ENCODE measurements at regions not wholly inside any gene's neighbourhood (a gene's known extent, or its start where the extent isn't known, plus 50 kb on each side); places are given as distances from the start of the nearest gene placed in this dataset.
"Not testable (repeated sequence)": the region's sequence is repeated elsewhere in the genome, so short reads cannot be mapped to it uniquely, and the experiment has no call there.

DNA sequence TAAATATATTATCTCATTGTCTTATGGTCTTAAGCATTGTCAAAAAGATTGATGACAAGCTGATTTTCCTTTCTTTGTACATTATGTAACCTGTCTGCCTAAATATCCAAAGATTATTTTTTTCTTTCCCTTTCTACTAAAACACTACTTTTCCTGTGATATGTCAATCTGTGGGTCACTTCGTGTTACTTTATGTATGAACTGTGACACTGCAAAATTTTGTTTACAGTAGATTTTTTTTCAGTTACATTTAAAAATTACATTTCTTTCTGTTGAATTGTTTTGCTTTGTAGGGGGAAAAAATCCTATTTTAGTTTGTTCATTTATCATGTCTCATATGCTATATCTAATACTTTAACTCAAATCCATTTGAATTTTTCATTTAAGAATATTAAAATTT lies 392.3 kb upstream of the ATXN7L3B start:
- Histone ChIP-seq H3K4me1 (ENCODE audit: insufficient read depth) (no peaks in the 10 kb centered on the region), H3K4me3 (ENCODE audit: low read depth, low read length) (no peak overlapping the region), H3K27ac (ENCODE audit: low read depth) (no peak overlapping the region), H3K36me3 (ENCODE audit: insufficient read depth) (no peaks in the 10 kb centered on the region)
- WGBS: 71% methylated on average over 1 of the region's 1 CpG
- no peak for DNase-seq (ENCODE audit: extremely low spot score)

DNA sequence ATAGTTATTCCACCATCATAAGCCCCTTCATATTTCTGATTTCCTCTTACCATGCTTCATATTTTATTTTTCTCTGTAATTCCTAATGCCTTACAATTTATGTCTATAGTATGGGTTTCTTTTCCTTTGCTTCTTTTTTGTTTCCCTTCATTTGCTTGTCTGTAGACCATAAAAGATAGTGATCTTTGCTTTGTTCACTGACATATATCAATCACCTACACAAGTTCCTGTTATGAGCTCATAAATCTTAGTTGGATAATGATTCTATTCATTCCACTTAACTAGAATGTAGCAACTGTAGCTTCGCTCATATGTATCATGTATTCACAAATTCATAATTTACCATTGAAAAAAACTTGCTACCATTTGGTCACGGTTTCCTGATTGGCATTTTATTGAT lies 388.8 kb upstream of the ATXN7L3B start:
- H3K27ac ChIP-seq (ENCODE audit: low read depth): no peak overlapping the region
- H3K4me1 ChIP-seq (ENCODE audit: insufficient read depth): no peaks in the 10 kb centered on the region
- H3K36me3 ChIP-seq (ENCODE audit: insufficient read depth): no peaks in the 10 kb centered on the region
- 69% methylated on average over 2 of the region's 2 CpGs for WGBS
- no peak overlapping the region for H3K4me3 ChIP-seq (ENCODE audit: low read depth, low read length)
- no peak for DNase-seq (ENCODE audit: extremely low spot score)

DNA sequence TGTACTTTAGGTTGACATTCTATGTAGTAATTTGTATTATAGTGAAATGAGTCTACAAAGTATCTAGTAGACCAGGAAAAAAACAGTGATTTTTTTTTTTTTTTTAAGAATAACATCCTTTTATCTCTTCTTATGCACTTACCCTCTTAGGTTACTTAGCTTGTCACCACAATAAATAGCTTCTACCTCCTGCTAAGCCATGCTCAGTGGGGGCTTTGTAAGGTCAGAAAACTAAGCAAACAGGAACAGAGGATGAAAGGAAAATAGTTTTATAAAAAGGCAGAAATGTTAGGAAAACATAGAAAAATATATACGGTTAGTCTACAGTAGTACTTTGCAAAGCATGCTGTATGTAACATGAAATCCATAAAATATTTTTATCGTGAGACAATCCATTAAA lies 385.3 kb upstream of the ATXN7L3B start:
- Histone ChIP-seq H3K4me3 (ENCODE audit: low read depth, low read length) (no peak overlapping the region), H3K36me3 (ENCODE audit: insufficient read depth) (no peaks in the 10 kb centered on the region), H3K27ac (ENCODE audit: low read depth) (no peak overlapping the region), H3K4me1 (ENCODE audit: insufficient read depth) (no peaks in the 10 kb centered on the region)
- DNase-seq (ENCODE audit: extremely low spot score): no peak
- 66% methylated on average over 2 of the region's 2 CpGs for WGBS

DNA sequence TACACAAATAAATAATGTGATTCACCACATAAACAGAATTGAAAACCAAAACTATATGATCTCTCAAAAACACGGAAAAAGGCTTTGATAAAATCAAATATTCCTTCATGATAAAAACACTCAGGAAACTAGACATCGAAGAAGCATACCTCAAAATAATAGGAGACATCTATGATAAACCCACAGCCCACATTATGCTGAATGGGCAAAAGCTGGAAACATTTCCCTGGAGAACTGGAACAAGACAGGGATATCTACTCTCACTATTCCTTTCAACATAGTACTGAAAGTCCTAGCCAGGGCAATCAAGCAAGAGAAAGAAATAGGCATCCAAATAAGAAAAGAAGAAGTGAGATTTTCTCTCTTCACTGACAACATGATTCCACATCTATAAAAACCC lies 371.5 kb upstream of the ATXN7L3B start:
- no peak for DNase-seq (ENCODE audit: extremely low spot score)
- H3K4me1 ChIP-seq (ENCODE audit: insufficient read depth): no peaks in the 10 kb centered on the region
- H3K4me3 ChIP-seq (ENCODE audit: low read depth, low read length): no peak overlapping the region
- WGBS: 89% methylated on average over 2 of the region's 2 CpGs
- H3K27ac ChIP-seq (ENCODE audit: low read depth): no peak overlapping the region
- H3K36me3 ChIP-seq (ENCODE audit: insufficient read depth): no peaks in the 10 kb centered on the region

DNA sequence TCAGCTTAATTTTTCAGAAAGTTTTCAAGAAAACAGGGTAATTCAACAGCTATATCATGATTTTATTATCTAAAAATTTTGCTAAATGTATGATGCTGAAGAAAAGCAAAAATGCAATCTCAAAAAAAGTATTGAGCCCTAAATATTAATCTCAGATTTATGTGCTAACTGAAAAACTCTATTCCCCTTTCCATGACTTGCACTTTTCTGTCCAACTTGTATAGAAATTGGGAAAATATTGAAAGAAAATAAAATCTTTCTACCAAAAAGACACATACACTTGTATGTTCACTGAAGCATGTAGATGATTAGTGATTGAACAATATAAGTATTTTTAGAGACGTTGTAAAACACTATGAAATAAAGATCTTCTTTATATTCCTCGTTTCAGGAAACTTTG lies 368.0 kb upstream of the ATXN7L3B start:
- no peak overlapping the region for H3K27ac ChIP-seq (ENCODE audit: low read depth)
- no peak for DNase-seq (ENCODE audit: extremely low spot score)
- no peaks in the 10 kb centered on the region for H3K36me3 ChIP-seq (ENCODE audit: insufficient read depth)
- no peak overlapping the region for H3K4me3 ChIP-seq (ENCODE audit: low read depth, low read length)
- WGBS: 52% methylated on average over 2 of the region's 2 CpGs
- no peaks in the 10 kb centered on the region for H3K4me1 ChIP-seq (ENCODE audit: insufficient read depth)

DNA sequence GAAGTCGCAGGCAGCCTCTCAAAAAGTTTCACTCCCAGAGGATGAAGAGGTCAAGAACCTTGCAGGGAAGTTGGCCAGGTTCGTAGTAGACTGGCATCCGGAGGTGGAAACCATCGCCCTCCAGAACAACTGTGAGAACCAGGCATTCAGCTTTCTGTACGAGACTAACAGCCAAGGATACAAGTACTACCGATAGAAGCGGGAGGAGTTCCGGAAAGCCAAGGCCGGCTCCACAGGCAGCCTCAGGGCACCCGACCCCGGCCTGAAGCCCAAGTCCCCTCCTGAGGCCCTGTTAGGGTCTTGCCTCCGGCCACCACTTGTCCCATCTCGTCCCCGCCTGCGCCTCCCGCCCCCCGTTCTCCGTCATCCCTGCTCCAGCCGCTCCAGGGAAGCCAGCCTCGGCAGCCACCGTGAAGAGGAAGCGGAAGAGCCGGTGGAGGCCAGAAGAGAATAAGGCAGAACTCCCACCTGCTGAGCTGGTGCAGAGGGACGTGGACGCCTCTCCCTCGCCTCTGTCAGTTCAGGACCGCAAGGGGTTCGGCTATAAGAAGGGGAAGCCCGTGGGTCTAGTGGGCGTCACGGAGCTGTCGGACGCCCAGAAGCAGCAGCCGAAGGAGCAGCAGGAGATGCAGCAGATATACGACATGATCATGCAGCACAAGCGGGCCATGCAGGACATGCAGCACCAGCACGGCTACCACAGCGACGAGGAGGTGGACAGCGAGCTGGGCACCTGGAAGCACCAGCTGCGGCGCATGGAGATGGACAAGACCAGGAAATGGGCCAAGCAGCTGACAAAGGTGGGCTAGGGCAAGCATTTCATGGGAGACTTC lies 366.8 kb upstream of the ATXN7L3B start:
- H3K36me3 ChIP-seq (ENCODE audit: insufficient read depth): no peaks in the 10 kb centered on the region
- 94% methylated on average over 42 of the region's 42 CpGs for WGBS
- no peaks in the 10 kb centered on the region for H3K4me1 ChIP-seq (ENCODE audit: insufficient read depth)
- H3K27ac ChIP-seq (ENCODE audit: low read depth): no peak overlapping the region
- H3K4me3 ChIP-seq (ENCODE audit: low read depth, low read length): no peak overlapping the region
- DNase-seq (ENCODE audit: extremely low spot score): no peak

DNA sequence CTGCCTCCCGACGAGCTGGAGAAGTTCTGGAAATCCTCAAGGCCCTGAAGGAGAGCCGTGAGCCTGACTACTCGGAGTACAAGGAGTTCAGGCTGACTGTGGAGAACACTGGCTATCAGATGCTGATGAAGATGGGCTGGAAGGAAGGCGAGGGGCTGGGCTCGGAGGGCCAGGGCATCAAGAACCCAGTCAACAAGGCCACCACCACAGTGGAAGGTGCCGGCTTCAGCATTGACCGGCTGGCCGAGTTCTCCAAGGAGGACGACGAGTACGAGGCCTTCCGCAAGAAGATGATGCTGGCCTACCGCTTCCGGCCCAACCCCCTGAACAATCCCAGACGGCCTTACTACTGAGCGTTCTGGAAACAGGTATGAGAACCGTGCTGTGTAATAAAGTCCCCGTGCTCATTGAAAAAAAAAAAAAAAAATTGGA lies 366.1 kb upstream of the ATXN7L3B start:
- Histone ChIP-seq H3K36me3 (ENCODE audit: insufficient read depth) (no peaks in the 10 kb centered on the region), H3K27ac (ENCODE audit: low read depth) (no peak overlapping the region), H3K4me1 (ENCODE audit: insufficient read depth) (no peaks in the 10 kb centered on the region), H3K4me3 (ENCODE audit: low read depth, low read length) (no peak overlapping the region)
- DNase-seq (ENCODE audit: extremely low spot score): no peak
- WGBS: 94% methylated on average over 19 of the region's 19 CpGs

DNA sequence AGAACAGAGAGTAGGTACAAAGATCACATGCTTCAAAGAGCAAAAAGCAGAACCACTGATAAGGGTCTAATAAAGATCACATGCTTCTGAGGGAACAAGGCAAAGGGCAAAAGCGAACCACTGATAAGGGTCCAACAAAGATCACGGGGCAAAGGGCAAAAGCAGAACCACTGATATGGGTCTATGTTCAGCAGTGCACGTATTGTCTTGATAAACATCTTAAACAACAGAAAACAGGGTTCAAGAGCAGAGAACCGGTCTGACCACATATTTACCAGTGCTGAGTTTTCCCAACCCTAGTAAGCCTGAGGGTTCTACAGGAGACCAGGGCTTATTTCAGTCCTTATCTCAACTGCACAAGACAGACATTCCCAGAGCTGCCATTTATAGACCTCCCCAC lies 362.7 kb upstream of the ATXN7L3B start:
- not testable (repeated sequence) for DNase-seq (ENCODE audit: extremely low spot score); H3K36me3 ChIP-seq (ENCODE audit: insufficient read depth); H3K27ac ChIP-seq (ENCODE audit: low read depth); H3K4me3 ChIP-seq (ENCODE audit: low read depth, low read length); H3K4me1 ChIP-seq (ENCODE audit: insufficient read depth)
- 79% methylated on average over 4 of the region's 4 CpGs for WGBS

DNA sequence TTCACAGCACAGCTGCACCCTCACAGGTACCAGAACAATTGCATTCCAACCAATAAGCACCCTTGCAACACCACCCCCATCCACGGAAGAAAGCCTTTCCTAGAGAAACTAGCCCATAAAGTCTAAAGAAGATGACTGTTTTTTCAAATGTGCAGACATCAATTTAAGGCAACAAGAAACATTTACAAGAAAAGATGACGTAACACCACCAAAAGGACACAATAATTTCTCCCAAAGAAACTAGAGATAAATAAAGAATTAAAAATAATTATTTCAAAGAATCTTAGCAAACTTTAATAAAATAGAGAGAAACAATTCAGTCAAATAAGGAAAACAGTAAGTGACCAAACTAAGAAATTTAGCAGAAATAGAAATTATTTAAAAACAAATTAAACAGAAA lies 352.3 kb upstream of the ATXN7L3B start:
- WGBS: 58% methylated on average over 2 of the region's 2 CpGs
- Histone ChIP-seq H3K27ac (ENCODE audit: low read depth) (no peak overlapping the region), H3K4me1 (ENCODE audit: insufficient read depth) (no peaks in the 10 kb centered on the region), H3K36me3 (ENCODE audit: insufficient read depth) (no peaks in the 10 kb centered on the region), H3K4me3 (ENCODE audit: low read depth, low read length) (no peak overlapping the region)
- no peak for DNase-seq (ENCODE audit: extremely low spot score)

DNA sequence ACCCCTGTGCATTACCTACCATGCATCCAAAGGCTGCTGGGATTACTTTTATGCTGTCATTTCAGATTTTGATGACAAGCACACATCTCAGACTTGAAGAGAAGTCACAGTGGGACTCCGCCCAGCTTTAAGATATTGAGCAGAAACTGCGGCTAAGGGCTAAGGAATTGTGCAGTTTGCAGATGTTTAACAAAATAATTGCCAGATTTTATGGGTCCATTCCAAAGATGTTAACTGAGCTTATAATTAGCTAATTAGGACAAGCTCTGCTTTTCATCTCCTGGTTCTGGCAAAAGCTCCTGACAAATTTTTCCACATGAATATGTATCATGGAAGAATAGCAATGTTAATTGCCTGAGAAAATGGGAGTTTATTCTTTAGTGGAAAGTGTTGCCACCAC lies 344.4 kb upstream of the ATXN7L3B start:
- 85% methylated on average over 2 of the region's 2 CpGs for WGBS
- Histone ChIP-seq H3K27ac (ENCODE audit: low read depth) (no peak overlapping the region), H3K36me3 (ENCODE audit: insufficient read depth) (no peaks in the 10 kb centered on the region), H3K4me3 (ENCODE audit: low read depth, low read length) (no peak overlapping the region), H3K4me1 (ENCODE audit: insufficient read depth) (no peaks in the 10 kb centered on the region)
- DNase-seq (ENCODE audit: extremely low spot score): no peak

DNA sequence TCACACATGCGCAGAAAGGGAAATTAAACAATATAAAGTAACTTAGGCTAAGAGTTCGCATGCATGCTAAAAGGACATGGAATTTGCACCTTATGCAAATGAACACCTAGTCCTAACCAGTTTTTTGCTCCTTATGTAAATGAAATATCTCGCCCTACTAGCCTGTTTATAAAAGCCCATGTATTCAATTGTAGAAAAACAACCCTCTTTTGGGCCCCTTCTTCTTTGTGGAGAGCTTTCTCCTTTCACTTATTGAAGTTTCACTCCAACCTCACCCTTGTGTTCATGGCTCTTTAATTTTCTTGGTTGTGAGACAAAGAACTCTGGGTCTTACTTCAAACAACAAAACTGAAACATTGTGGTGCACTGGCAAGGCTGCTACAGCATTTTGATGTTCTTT lies 333.4 kb upstream of the ATXN7L3B start:
- WGBS: 73% methylated on average over 3 of the region's 3 CpGs
- H3K36me3 ChIP-seq (ENCODE audit: insufficient read depth): no peaks in the 10 kb centered on the region

DNA sequence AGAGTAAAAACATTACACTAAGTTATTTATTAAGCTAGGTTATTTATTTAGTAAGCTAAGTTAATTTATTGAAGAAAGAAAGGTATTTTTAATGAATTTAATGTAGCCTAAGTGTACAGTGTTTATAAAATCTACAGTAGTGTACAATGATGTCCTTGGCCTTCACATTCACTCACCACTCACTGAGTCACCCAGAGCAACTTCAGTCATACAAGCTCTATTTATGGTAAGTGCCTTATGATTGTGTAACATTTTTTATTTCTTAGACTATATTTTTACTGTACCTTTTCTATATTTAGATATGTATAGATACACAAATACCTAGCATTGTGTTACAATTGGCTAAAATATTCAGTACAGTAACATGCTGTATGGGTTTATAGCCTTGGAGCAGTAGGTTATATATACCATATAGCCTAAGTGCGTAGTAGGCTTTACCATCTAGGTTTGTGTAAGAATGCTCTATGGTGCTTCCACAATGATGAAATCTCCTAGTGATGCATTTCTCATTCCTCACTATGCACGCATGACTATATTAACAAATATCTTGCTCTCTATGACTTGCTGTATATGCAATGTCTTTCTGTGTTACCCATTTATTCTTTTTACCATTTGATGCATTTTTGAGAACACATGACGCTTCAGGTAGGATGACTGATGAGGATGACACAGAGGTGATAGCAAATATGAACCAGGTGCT lies 309.6 kb upstream of the ATXN7L3B start:
- no peak for DNase-seq (ENCODE audit: extremely low spot score)
- Histone ChIP-seq H3K36me3 (ENCODE audit: insufficient read depth) (no peaks in the 10 kb centered on the region), H3K27ac (ENCODE audit: low read depth) (no peak overlapping the region), H3K4me3 (ENCODE audit: low read depth, low read length) (no peak overlapping the region), H3K4me1 (ENCODE audit: insufficient read depth) (no peaks in the 10 kb centered on the region)
- 87% methylated on average over 3 of the region's 3 CpGs for WGBS

More for the DNA sequence above, 333.4 kb upstream of the ATXN7L3B start:
- Histone ChIP-seq H3K4me1 (ENCODE audit: insufficient read depth) (no peaks in the 10 kb centered on the region), H3K27ac (ENCODE audit: low read depth) (no peak overlapping the region), H3K4me3 (ENCODE audit: low read depth, low read length) (no peak overlapping the region)
- DNase-seq (ENCODE audit: extremely low spot score): no peak

DNA sequence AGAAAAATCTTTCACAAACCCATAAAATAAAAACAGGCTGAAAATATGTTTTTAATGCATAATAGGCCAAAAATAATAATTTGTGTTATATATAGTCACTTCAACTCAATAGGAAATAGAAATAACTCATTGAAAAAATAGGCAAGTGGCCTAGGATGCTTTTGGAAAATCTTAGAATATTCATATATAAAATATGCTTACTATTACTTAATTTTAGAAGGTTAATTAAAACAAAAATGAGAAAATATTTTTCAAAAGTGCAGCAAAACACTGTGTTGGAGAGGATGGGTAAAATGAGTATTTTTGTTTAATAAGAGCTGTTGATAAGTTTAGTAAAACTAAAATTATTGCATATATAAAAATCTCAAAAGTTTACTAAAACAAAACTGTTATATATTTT lies 308.0 kb upstream of the ATXN7L3B start:
- no peak overlapping the region for H3K4me3 ChIP-seq (ENCODE audit: low read depth, low read length)
- no peaks in the 10 kb centered on the region for H3K36me3 ChIP-seq (ENCODE audit: insufficient read depth)
- no peaks in the 10 kb centered on the region for H3K4me1 ChIP-seq (ENCODE audit: insufficient read depth)
- no peak overlapping the region for H3K27ac ChIP-seq (ENCODE audit: low read depth)
- DNase-seq (ENCODE audit: extremely low spot score): no peak

DNA sequence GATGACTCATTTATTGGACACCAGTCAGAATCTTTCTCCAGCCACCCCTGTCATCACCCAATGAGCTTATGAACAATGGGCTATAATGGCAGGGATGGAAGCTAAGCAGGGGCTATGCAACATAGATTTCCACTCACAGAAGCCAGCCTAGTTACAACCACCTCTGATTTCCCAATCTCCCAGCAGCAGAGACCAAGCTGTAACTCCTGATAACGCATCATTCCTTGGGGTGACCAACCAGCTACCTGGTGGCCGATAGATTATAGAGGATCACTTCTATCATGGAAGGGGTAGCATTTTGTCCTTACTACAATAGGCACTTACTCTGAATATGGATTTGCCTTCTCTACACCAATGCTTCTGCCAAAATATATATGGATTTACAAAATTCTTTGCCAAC lies 302.3 kb upstream of the ATXN7L3B start:
- WGBS: 83% methylated on average over 2 of the region's 2 CpGs

More for the DNA sequence above, 302.3 kb upstream of the ATXN7L3B start:
- Histone ChIP-seq H3K4me1 (ENCODE audit: insufficient read depth) (no peaks in the 10 kb centered on the region), H3K4me3 (ENCODE audit: low read depth, low read length) (no peak overlapping the region), H3K27ac (ENCODE audit: low read depth) (no peak overlapping the region), H3K36me3 (ENCODE audit: insufficient read depth) (no peaks in the 10 kb centered on the region)
- no peak for DNase-seq (ENCODE audit: extremely low spot score)

All from urinary bladder (tissue), 3 donors.